ENCODE measurements at regions not wholly inside any gene's neighbourhood (a gene's known extent, or its start where the extent isn't known, plus 50 kb on each side); places are given as distances from the start of the nearest gene placed in this dataset.
A peak's percentile ranks its signal among the peaks of the same experiment; 100 is the strongest.
"Not testable (repeated sequence)": the region's sequence is repeated elsewhere in the genome, so short reads cannot be mapped to it uniquely, and the experiment has no call there.

- no peak overlapping the region for H3K4me3 ChIP-seq (ENCODE audit: low read length)
- peak; percentile 54 for DNase-seq (ENCODE audit: low read depth, low spot score)
Observed at GRCh38 chr6:14770040-14770439, 475.8 kb upstream of the JARID2 start.

DNA sequence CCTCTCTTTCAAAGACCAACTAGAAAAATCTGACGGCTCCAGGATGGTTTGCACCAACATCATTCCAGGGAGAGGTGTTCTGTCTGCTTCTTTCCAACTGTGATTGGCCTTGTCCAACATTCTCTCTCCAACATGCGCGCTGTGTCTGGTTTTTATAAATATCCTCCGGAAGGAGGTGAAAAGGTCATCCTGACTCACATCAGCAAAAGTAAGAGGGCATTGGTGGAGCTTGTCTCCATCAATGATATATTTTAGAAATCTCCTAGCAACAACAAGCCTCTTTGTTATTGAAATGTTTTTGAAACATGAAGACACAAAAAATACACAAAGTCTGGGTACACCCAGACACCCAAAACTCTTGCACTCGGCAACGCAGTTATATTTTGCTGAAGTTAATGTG, 475.3 kb upstream of the JARID2 start:
- DNase-seq (ENCODE audit: low read depth, low spot score) = no peak

GRCh38 chr6:14771016-14771415, 474.9 kb upstream of the JARID2 start:
- no peak for DNase-seq (ENCODE audit: low read depth, low spot score)
- no peak overlapping the region for H3K4me3 ChIP-seq (ENCODE audit: low read length)

More for the DNA sequence above, 475.3 kb upstream of the JARID2 start:
- no peak overlapping the region for H3K4me3 ChIP-seq (ENCODE audit: low read length)

- H3K4me3 ChIP-seq (ENCODE audit: low read length) = no peak overlapping the region
- DNase-seq (ENCODE audit: low read depth, low spot score) = no peak
Observed at GRCh38 chr6:14772188-14772587, 473.7 kb upstream of the JARID2 start.

DNA sequence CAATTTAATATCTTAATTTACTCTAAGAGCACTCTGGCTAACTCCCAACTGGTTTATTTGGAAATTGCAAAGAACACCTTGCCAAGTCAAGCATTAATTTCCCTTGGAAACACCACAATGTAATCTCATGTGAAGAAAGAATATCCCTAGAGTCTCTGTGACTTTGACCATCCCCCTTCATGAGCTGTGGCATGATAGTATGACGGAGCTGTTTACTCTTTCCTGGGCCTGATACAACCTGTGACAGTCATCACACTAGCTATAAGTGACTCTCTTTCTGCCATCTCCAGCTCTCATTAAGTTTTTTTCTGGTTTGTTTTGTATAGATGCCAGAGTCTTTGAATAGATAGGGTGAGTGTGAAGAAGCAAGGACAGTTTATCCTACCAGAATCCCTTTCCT, 470.3 kb upstream of the JARID2 start:
- no peak for DNase-seq (ENCODE audit: low read depth, low spot score)
- no peak overlapping the region for H3K4me3 ChIP-seq (ENCODE audit: low read length)

DNA sequence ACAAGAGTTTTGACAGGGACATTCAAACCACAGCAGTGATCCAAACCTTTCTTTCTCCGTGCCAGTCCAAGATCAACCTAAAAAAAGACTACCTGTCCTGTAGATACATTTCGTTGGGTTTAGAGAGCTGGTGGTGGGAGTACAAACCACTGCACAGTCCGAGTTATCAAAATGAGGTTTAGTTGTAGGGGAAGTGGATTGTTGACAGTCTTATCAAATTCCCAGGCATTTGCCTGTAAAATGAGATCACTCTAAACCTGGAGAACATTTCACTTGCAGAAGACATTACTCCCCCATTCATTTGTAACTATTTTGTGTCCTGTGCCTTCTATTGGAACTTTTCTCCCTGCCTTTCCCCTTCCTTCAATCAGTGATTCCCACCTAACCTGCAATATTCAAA, 469.6 kb upstream of the JARID2 start:
- no peak for DNase-seq (ENCODE audit: low read depth, low spot score)
- no peak overlapping the region for H3K4me3 ChIP-seq (ENCODE audit: low read length)

DNA sequence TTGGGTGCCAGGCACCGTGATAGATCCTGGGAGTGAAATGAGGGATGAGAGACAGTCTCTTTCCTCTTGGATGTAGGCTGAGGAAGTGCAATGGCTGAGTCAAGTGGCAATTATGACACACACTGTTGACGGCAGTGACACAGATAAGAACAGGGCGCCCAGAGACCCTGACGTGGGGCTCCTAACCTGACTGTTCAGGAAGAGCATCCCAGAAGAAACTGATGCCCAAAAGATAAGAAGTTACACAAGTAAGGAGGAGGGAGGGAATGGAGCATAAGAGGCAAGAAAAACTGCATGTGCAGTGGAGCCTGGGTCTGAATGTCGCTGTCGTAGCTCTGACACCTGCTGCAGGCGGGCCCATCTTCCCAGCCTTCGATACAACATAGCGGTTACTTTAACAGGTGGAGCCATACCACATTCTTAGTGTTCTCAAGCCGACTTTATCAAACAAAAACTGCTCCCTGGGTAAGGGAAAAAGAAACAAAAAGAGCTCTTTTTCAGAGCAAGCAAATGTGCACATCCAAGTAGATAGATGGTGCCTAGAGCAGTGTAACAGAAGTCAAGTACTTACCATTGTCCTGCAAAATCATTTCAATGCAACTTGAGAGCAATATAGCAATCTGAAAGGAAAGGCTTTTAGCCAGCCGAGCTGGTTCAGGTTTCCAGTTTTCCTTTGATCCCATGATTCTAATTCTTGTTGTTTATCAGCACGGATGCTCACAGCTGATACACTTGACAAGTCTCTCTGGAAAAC, 463.9 kb upstream of the JARID2 start:
- no peak for DNase-seq (ENCODE audit: low read depth, low spot score)

GRCh38 chr6:14782921-14783464, 462.9 kb upstream of the JARID2 start:
- H3K4me3 ChIP-seq (ENCODE audit: low read length); DNase-seq (ENCODE audit: low read depth, low spot score): not testable (repeated sequence)

More for the DNA sequence above, 463.9 kb upstream of the JARID2 start:
- no peak overlapping the region for H3K4me3 ChIP-seq (ENCODE audit: low read length)

DNA sequence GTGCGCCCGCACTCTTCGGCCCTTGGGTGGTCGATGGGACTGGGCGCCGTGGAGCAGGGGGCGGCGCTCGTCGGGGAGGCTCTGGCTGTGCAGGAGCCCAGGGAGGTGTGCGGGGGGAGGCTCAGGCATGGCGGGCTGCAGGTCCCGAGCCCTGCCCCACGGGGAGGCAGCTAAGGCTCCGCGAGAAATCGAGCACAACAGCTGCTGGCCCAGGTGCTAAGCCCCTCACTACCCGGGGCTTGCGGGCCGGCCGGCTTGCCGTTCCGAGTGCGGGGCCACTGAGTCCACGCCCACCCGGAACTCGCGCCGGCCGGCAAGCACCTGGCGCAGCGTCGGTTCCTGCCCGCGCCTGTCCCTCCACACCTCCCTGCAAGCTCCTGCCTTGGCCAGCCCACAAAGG, 462.3 kb upstream of the JARID2 start:
- no peak overlapping the region for H3K4me3 ChIP-seq (ENCODE audit: low read length)

DNA sequence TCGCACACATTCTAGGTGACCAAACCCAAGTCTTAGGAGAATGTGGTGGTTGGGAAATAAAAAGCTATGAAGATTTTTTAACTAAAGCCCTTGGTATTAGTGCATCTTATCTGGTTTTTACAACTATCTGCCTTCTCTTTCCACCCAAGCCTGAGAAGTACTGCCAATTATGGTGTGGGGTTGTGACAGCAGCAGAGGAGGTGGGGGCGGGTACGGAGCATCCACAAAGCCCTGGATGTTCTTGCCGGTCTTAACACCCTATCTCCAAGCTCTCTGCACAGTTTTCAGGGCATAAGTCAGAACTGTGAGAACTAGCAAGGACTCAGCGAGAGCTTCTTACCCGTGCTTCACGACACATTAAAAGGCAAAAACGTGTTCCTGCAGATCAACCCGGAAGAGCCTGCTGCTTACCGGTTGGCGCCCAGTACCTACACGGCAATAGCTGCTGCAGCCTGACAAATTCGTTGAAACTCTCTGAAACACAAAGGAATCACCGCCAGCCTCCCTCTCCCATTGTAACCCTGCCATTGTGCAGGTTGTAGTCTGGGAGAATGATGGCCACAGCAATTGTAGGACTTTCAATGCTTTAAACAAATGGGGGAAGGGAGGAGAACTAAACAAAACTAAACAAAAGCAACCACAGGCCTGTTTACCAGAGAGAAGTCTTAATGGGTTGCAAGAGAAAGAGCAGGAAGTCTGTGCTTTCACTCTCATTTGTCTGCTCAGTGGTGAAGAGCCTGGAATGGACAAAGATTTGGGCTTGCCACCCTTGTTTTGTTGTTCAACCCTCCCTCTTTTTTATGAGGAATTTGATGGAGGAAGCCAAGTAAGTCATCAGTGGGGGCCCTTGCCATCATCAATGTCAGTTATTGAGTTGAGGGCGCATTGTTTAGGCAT, 461.0 kb upstream of the JARID2 start:
- peak; percentile 36 for DNase-seq (ENCODE audit: low read depth, low spot score)
- no peak overlapping the region for H3K4me3 ChIP-seq (ENCODE audit: low read length)

More for the DNA sequence above, 462.3 kb upstream of the JARID2 start:
- no peak for DNase-seq (ENCODE audit: low read depth, low spot score)

- H3K4me3 ChIP-seq (ENCODE audit: low read length) = no peak overlapping the region
- DNase-seq (ENCODE audit: low read depth, low spot score) = no peak
Observed at GRCh38 chr6:14785493-14785790, 460.4 kb upstream of the JARID2 start.

GRCh38 chr6:14786008-14786407, 459.9 kb upstream of the JARID2 start:
- H3K4me3 ChIP-seq (ENCODE audit: low read length) = no peak overlapping the region
- DNase-seq (ENCODE audit: low read depth, low spot score) = no peak

- H3K4me3 ChIP-seq (ENCODE audit: low read length) = no peak overlapping the region
Observed at GRCh38 chr6:14786455-14786854, 459.4 kb upstream of the JARID2 start.

GRCh38 chr6:14787250-14787649, 458.6 kb upstream of the JARID2 start:
- no peak overlapping the region for H3K4me3 ChIP-seq (ENCODE audit: low read length)

More at GRCh38 chr6:14786455-14786854, 459.4 kb upstream of the JARID2 start:
- no peak for DNase-seq (ENCODE audit: low read depth, low spot score)

DNA sequence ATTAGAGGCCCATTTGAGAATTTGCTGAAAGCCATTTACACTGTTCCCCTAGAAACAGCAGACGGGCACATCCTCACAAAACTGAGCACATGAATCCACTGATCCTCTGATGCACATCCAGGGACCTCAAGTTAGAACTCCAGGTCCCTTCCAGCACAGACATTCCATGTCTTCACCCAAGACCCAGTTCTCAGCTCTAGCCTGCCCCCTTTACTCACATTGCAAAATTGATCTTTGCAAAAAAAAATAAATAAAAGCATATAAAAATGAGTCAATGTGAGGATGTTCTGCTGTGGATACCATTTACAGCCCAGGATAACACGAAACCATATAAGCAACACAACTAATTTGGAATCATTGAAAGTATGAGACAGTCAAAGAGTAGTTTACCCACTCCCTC, 458.2 kb upstream of the JARID2 start:
- no peak for DNase-seq (ENCODE audit: low read depth, low spot score)
- H3K4me3 ChIP-seq (ENCODE audit: low read length) = no peak overlapping the region

More at GRCh38 chr6:14787250-14787649, 458.6 kb upstream of the JARID2 start:
- no peak for DNase-seq (ENCODE audit: low read depth, low spot score)

DNA sequence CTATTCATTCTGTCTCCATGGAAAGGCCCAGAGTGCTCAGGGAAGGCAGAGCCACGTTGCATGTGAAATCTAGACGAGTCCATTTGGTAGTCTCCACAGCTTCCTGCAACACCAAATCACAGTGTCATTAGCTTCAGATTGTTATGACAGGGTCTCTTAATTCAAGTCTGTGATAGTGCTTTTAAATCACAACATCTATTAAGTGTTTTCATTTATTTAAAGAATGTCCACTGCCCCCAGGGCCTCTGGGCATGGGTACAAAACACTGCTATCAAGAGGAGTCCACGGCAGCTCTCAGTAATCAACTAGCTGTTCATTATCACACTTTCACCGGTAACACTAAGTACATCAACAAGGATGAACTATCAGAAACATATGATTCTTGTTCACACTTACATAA, 455.9 kb upstream of the JARID2 start:
- H3K4me3 ChIP-seq (ENCODE audit: low read length) = no peak overlapping the region
- DNase-seq (ENCODE audit: low read depth, low spot score) = no peak

- H3K4me3 ChIP-seq (ENCODE audit: low read length) = no peak overlapping the region
Observed at GRCh38 chr6:14790976-14791375, 454.9 kb upstream of the JARID2 start.

DNA sequence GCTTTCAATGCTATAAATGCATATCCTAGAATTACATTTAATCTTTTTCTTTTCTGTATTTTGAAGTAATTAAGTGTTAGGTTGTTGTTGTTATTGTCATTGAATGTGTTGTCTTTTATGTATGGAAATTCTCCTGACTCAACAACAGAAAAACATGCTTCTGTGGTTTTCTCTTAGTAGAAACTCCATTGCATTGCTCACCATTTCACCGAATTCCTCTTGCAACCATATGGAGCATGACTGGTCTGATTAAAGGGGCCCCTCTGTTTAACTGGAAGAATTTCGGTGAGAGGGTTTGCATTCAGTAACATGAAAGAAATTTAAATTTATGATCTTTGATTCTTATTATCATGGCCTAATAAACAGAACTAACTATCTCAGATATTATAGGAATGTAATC, 454.3 kb upstream of the JARID2 start:
- no peak overlapping the region for H3K4me3 ChIP-seq (ENCODE audit: low read length)
- no peak for DNase-seq (ENCODE audit: low read depth, low spot score)

More at GRCh38 chr6:14790976-14791375, 454.9 kb upstream of the JARID2 start:
- no peak for DNase-seq (ENCODE audit: low read depth, low spot score)

DNA sequence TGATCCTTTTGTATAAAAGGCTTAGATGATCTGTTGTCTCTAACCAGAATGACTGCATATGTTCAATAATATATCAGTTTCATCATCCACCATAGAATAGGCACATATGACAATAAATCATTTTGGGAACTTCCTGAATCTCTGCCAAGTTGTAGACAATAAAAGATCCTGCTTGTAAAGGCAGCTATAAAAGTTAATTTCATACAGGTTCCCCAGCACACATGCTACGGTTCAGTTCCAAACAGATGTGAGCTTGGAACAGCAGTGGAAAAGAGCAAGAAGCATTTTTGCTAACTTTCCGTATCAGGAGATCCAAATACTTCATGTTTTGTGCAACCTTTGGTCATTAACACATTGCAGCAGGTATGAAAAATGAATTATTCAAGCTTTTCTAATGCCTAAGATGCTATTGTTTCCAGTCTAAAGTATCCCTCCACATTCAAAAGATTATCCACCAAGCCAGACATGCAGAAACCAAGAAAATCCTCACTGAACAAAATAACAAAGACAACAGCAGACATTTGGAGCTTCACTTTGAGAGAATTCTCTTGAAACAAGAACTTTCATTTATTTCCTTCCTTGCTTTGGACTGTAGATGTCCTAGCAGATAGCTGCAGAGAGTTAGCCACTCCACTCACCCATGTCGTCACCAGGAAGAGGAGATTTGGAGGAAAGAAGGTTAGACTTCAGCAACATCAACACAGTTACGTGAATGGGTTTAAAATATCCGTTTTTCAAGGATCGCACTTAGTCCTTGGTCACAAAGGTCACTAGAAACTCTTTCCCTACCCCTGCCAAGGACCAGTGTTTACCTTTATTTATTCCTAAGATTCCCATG, 453.5 kb upstream of the JARID2 start:
- no peak for DNase-seq (ENCODE audit: low read depth, low spot score)
- H3K4me3 ChIP-seq (ENCODE audit: low read length) = no peak overlapping the region
